Endothelial cell of umbilical vein (primary cell): ENCODE measurements at regions not wholly inside any gene's neighbourhood (a gene's known extent, or its start where the extent isn't known, plus 50 kb on each side); places are given as distances from the start of the nearest gene placed in this dataset.

Experiments used
- BruUV-seq: library from RNA; stranded (reverse); fragments of 400-500 nt; replicated peaks from 2 replicates; lab custom pipeline; 2021; lab: Mats Ljungman, UMichigan
- CTCF ChIA-PET: fragments of 300-600, 350-600 bp; sonication (Branson Sonifier 250); formaldehyde crosslinking; loops from one replicate; lab custom pipeline; 2021; ENCODE audit warnings: antibody characterized with exemption, inconsistent platforms; lab: Charles Lee
- POLR2A ChIA-PET: fragments of 300-600, 350-600 bp; sonication (Branson Sonifier 250); formaldehyde crosslinking; loops from one replicate; lab custom pipeline; 2021; ENCODE audit warnings: antibody characterized with exemption, inconsistent platforms; lab: Charles Lee
- DNase-seq: peaks from one replicate; pipeline ENCODE4 v3.0.0-alpha.2; 2011; ENCODE audit warnings: low read depth, low spot score
- FAIRE-seq: peaks from 2 replicates; lab custom pipeline; 2011; peaks lifted over from hg19 to GRCh38; lab: Jason Lieb, UNC
- H2AFZ ChIP-seq: 2 replicates; pipeline ENCODE4 v1.6.0; 2012; ENCODE audit warnings: low read depth, low read length, control low read depth, inconsistent platforms
- H3K27ac ChIP-seq: 2 replicates; pipeline ENCODE4 v1.5.1; 2011; ENCODE audit warnings: low read depth, mild to moderate bottlenecking, control low read depth, low read length, moderate library complexity; ENCODE audit not compliant: insufficient read depth
- H3K27me3 ChIP-seq, 2 experiments: 2 replicates each; pipeline versions ENCODE4 v1.6.0 to v1.6.1; 2011; ENCODE audit warnings: low read length in 2 of 2, mixed read lengths in 1 of 2; ENCODE audit not compliant: control insufficient read depth in 2 of 2, insufficient read depth in 2 of 2
- H3K36me3 ChIP-seq, 2 experiments: 2 replicates in 1 of 2; 3 replicates in 1 of 2; pipeline ENCODE4 v1.5.1; 2011; ENCODE audit warnings: low read length in 2 of 2, mild to moderate bottlenecking in 1 of 2, moderate library complexity in 1 of 2; ENCODE audit not compliant: control insufficient read depth in 2 of 2, insufficient read depth in 2 of 2; ENCODE audit errors: extremely low read depth in 1 of 2
- H3K4me1 ChIP-seq: 3 replicates; pipeline ENCODE4 v1.5.1; 2011; ENCODE audit warnings: mild to moderate bottlenecking, low read length; ENCODE audit not compliant: control insufficient read depth, insufficient read depth; ENCODE audit errors: extremely low read depth
- H3K4me2 ChIP-seq: 2 replicates; pipeline ENCODE4 v1.6.1; 2011; ENCODE audit warnings: low read length, control low read depth, mixed read lengths; ENCODE audit not compliant: insufficient read depth
- H3K4me3 ChIP-seq, 3 experiments: fragments of 200-600 bp in 1 of 3; sonication (generic), shearing (Covaris generic) in 1 of 3; replicated peaks in 1 of 3; 2 replicates each; pipeline ENCODE4 v1.5.1; 2011 to 2016; ENCODE audit warnings: control low read depth in 3 of 3, low read length in 3 of 3, mild to moderate bottlenecking in 2 of 3, inconsistent platforms in 1 of 3, low read depth in 1 of 3, moderate library complexity in 1 of 3; ENCODE audit not compliant: insufficient read depth in 1 of 3
- H3K79me2 ChIP-seq: 2 replicates; pipeline ENCODE4 v1.6.0; 2012; ENCODE audit warnings: low read length, inconsistent platforms; ENCODE audit not compliant: control insufficient read depth, insufficient read depth
- H3K9ac ChIP-seq: replicated peaks from 2 replicates; pipeline ENCODE3; 2011; ENCODE audit warnings: low read length, control low read depth; ENCODE audit not compliant: insufficient read depth; ENCODE audit errors: extremely low read depth
- H3K9me1 ChIP-seq: replicated peaks from 3 replicates; pipeline ENCODE4 v1.6.0; 2011; ENCODE audit warnings: mild to moderate bottlenecking, low read length; ENCODE audit not compliant: control insufficient read depth, insufficient read depth; ENCODE audit errors: extremely low read depth
- H3K9me3 ChIP-seq: replicated peaks from 2 replicates; pipeline ENCODE4 v1.5.1; 2012; ENCODE audit warnings: low read length, inconsistent platforms; ENCODE audit not compliant: control insufficient read depth, insufficient read depth
- H4K20me1 ChIP-seq: replicated peaks from 2 replicates; pipeline ENCODE3; 2011; ENCODE audit warnings: mild to moderate bottlenecking, low read length; ENCODE audit not compliant: control insufficient read depth, insufficient read depth; ENCODE audit errors: extremely low read depth
- CTCF ChIP-seq, 2 donors: IDR thresholded peaks; 1 replicate in 1 of 2; 2 replicates in 1 of 2; pipeline ENCODE4 v1.5.1; 2011; ENCODE audit warnings: low read length in 2 of 2, mild to moderate bottlenecking in 2 of 2, moderate library complexity in 2 of 2, control low read depth in 1 of 2, inconsistent platforms in 1 of 2, low read depth in 1 of 2; ENCODE audit not compliant: insufficient read depth in 1 of 2; ENCODE audit errors: extremely low read depth in 1 of 2
- EZH2 ChIP-seq: IDR thresholded peaks from 2 replicates; pipeline ENCODE4 v1.6.1; 2012; ENCODE audit warnings: borderline replicate concordance, low read depth, mild to moderate bottlenecking, moderate library complexity, low read length, inconsistent platforms; ENCODE audit not compliant: severe bottlenecking
- FOS ChIP-seq: IDR thresholded peaks from 2 replicates; pipeline ENCODE4 v1.6.1; 2011; ENCODE audit warnings: mild to moderate bottlenecking, low read length, moderate library complexity, borderline replicate concordance; ENCODE audit not compliant: insufficient read depth
- GATA2 ChIP-seq: IDR thresholded peaks from 2 replicates; pipeline ENCODE4 v1.7.0; 2011; ENCODE audit warnings: low read depth, mild to moderate bottlenecking, moderate library complexity, mixed read lengths, low read length; ENCODE audit not compliant: insufficient read length, insufficient read depth
- JUN ChIP-seq: IDR thresholded peaks from 2 replicates; pipeline ENCODE4 v1.6.1; 2011; ENCODE audit warnings: borderline replicate concordance, low read depth; ENCODE audit not compliant: insufficient read length, insufficient read depth
- MAX ChIP-seq: IDR thresholded peaks from 2 replicates; pipeline ENCODE4 v1.6.1; 2011; ENCODE audit not compliant: insufficient read depth, insufficient read length
- MYC ChIP-seq: IDR thresholded peaks from one replicate; pipeline ENCODE4 v1.6.1; 2011; ENCODE audit warnings: mild to moderate bottlenecking, low read depth, low read length
- POLR2A ChIP-seq: IDR thresholded peaks from 2 replicates; pipeline ENCODE4 v1.6.1; 2012; ENCODE audit warnings: low read depth, mild to moderate bottlenecking, control low read depth, low read length
- POLR2AphosphoS5 ChIP-seq: IDR thresholded peaks from 2 replicates; pipeline ENCODE4 v1.6.1; 2012; ENCODE audit warnings: low read depth, mild to moderate bottlenecking, control low read depth, low read length, moderate library complexity; ENCODE audit not compliant: insufficient read depth
- dilution Hi-C: fragments of 300-500 bp; cut with MboI; formaldehyde crosslinking; loops from one replicate; pipeline ENCODE4 v1.15.0; 2019; ENCODE audit warnings: low sequenced_read_pairs; ENCODE audit not compliant: extremely low pct_ligation_motif_present
- intact Hi-C: fragments of 100-400 bp; cut with micrococcal nuclease; formaldehyde crosslinking; loops from one replicate; pipeline ENCODE4 v1.10.0; 2022

- no TSS peak for BruUV-seq
- ChIA-PET POLR2A (no interaction called here), CTCF (interaction anchor here (1.2 to 1.5 kb wide), 2 partner anchors 11 to 23 kb away, joined by 3 to 6 read pairs; no protein-coding TSS in a partner anchor)
- Histone ChIP-seq H3K4me3 (no peak overlapping the region), H3K9me1 (no peaks in the 10 kb centered on the region), H4K20me1 (no peaks in the 10 kb centered on the region), H3K4me2 (no peak overlapping the region), H3K27ac (no peak overlapping the region), H3K36me3 (no peaks in the 10 kb centered on the region), H3K9me3 (no peaks in the 10 kb centered on the region), H2AFZ (no peak overlapping the region), H3K4me1 (no peaks in the 10 kb centered on the region), H3K9ac (no peak overlapping the region), H3K27me3 (peaks cover 0 to 6% of the 10 kb centered on the region in 2 experiments), H3K79me2 (no peaks in the 10 kb centered on the region)
- no peak for FAIRE-seq
- no peak for TF ChIP-seq CTCF (IDR thresholded peaks at IDR 0.05; ENCODE audit: extremely low read depth in 1 of 2, insufficient read depth in 1 of 2, low read depth in 1 of 2, low read length in 2 of 2)
- TF ChIP-seq POLR2A: no peak
- no peak for TF ChIP-seq POLR2AphosphoS5
- TF ChIP-seq JUN: no peak
- no peak for TF ChIP-seq EZH2
- no peak for TF ChIP-seq GATA2
- TF ChIP-seq FOS: no peak
- no peak for TF ChIP-seq MAX
- TF ChIP-seq MYC: no peak
- intact Hi-C loops: no loop called here
- no peak for DNase-seq
- dilution Hi-C loops: no loop called here
Observed at GRCh38 chr15:85307687-85308045, 72.7 kb upstream of the AKAP13 start.
